ENCODE measurements at regions not wholly inside any gene's neighbourhood (a gene's known extent, or its start where the extent isn't known, plus 50 kb on each side); places are given as distances from the start of the nearest gene placed in this dataset.

- no peak overlapping the region for H2AFZ ChIP-seq (ENCODE audit: low read length)
- H3K79me2 ChIP-seq (ENCODE audit: insufficient read depth, low read length) = no peaks in the 10 kb centered on the region
- H3K9me3 ChIP-seq (ENCODE audit: low read length) = no peaks in the 10 kb centered on the region
- no peaks in the 10 kb centered on the region for H4K20me1 ChIP-seq (ENCODE audit: insufficient read depth, low read length)
- H3K36me3 ChIP-seq (ENCODE audit: insufficient read depth, low read length) = no peaks in the 10 kb centered on the region
- no peak overlapping the region for H3K27ac ChIP-seq (ENCODE audit: low read depth, low read length, poor library complexity, severe bottlenecking)
- no peak overlapping the region for H3K4me2 ChIP-seq (ENCODE audit: low read length)
- H3K4me3 ChIP-seq (ENCODE audit: low read depth, low read length, poor library complexity, severe bottlenecking) = no peak overlapping the region
- H3K9me2 ChIP-seq (ENCODE audit: low read depth, low read length) = no peaks in the 10 kb centered on the region
- no peak overlapping the region for H3K9ac ChIP-seq (ENCODE audit: low read length)
- no peak for TF ChIP-seq EZH2 (IDR thresholded peaks at IDR 0.05; ENCODE audit: borderline replicate concordance, low read length)
- no peak for TF ChIP-seq CTCF (IDR thresholded peaks at IDR 0.05; ENCODE audit: low read length)
- no peaks in the 10 kb centered on the region for H3K27me3 ChIP-seq (ENCODE audit: insufficient read depth, low read length)
- no peaks in the 10 kb centered on the region for H3K4me1 ChIP-seq (ENCODE audit: insufficient read depth, low read length, severe bottlenecking)
- no peaks in the 10 kb centered on the region for H3F3A ChIP-seq (ENCODE audit: insufficient read depth, low read length)
Measured at GRCh38 chr1:198809247-198809646, 170.4 kb downstream of the PTPRC start.

DNA sequence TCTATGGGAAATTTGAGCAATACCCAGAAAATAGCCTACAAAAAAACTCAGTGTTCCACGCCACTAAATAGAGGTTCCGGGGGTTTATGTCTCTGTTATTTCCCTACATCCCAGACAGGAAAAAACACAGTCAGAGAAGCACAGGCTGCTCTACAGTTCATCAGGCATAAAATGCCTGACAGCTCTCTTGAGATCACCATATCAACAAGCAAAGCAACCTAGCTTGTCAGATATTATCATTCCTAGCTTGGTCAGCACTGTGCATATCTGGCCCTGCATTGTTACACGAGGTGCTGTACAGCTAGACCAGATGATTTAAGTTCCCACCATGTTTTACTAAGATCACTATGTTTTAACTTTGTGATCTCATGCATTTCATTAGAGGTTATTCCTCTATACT, 172.6 kb downstream of the PTPRC start:
- Histone ChIP-seq H3K27ac (ENCODE audit: low read depth, low read length, poor library complexity, severe bottlenecking) (no peak overlapping the region), H3K9me2 (ENCODE audit: low read depth, low read length) (no peaks in the 10 kb centered on the region), H3K4me2 (ENCODE audit: low read length) (no peak overlapping the region), H3K9me3 (ENCODE audit: low read length) (0 out of 2 replicates have a peak, but pooled peaks cover 4% of the 10 kb centered on the region), H3K4me1 (ENCODE audit: insufficient read depth, low read length, severe bottlenecking) (no peaks in the 10 kb centered on the region), H3K27me3 (ENCODE audit: insufficient read depth, low read length) (no peaks in the 10 kb centered on the region), H2AFZ (ENCODE audit: low read length) (no peak overlapping the region), H3K79me2 (ENCODE audit: insufficient read depth, low read length) (no peaks in the 10 kb centered on the region), H3K36me3 (ENCODE audit: insufficient read depth, low read length) (no peaks in the 10 kb centered on the region), H3F3A (ENCODE audit: insufficient read depth, low read length) (no peaks in the 10 kb centered on the region), H4K20me1 (ENCODE audit: insufficient read depth, low read length) (no peaks in the 10 kb centered on the region), H3K9ac (ENCODE audit: low read length) (no peak overlapping the region), H3K4me3 (ENCODE audit: low read depth, low read length, poor library complexity, severe bottlenecking) (no peak overlapping the region)
- TF ChIP-seq CTCF (IDR thresholded peaks at IDR 0.05; ENCODE audit: low read length) = no peak
- no peak for TF ChIP-seq EZH2 (IDR thresholded peaks at IDR 0.05; ENCODE audit: borderline replicate concordance, low read length)

- Histone ChIP-seq H2AFZ (ENCODE audit: low read length) (no peak overlapping the region), H3K4me3 (ENCODE audit: low read depth, low read length, poor library complexity, severe bottlenecking) (no peak overlapping the region), H3K9me3 (ENCODE audit: low read length) (no peaks in the 10 kb centered on the region), H4K20me1 (ENCODE audit: insufficient read depth, low read length) (no peaks in the 10 kb centered on the region), H3K9ac (ENCODE audit: low read length) (no peak overlapping the region), H3K79me2 (ENCODE audit: insufficient read depth, low read length) (no peaks in the 10 kb centered on the region), H3K4me1 (ENCODE audit: insufficient read depth, low read length, severe bottlenecking) (no peaks in the 10 kb centered on the region), H3K27me3 (ENCODE audit: insufficient read depth, low read length) (no peaks in the 10 kb centered on the region), H3K9me2 (ENCODE audit: low read depth, low read length) (no peaks in the 10 kb centered on the region), H3K27ac (ENCODE audit: low read depth, low read length, poor library complexity, severe bottlenecking) (no peak overlapping the region), H3K4me2 (ENCODE audit: low read length) (no peak overlapping the region), H3F3A (ENCODE audit: insufficient read depth, low read length) (no peaks in the 10 kb centered on the region), H3K36me3 (ENCODE audit: insufficient read depth, low read length) (no peaks in the 10 kb centered on the region)
- TF ChIP-seq EZH2 (IDR thresholded peaks at IDR 0.05; ENCODE audit: borderline replicate concordance, low read length) = no peak
- no peak for TF ChIP-seq CTCF (IDR thresholded peaks at IDR 0.05; ENCODE audit: low read length)
Measured at GRCh38 chr1:198823626-198824025, 184.8 kb downstream of the PTPRC start.

All from OCI-LY1 (cell line).